IMR-90 (cell line): ENCODE measurements at regions not wholly inside any gene's neighbourhood (a gene's known extent, or its start where the extent isn't known, plus 50 kb on each side); places are given as distances from the start of the nearest gene placed in this dataset.

ENCODE experiments used
- ATAC-seq: fragments of 200-7000 bp; cut with Tn5 transposase; 2 replicates; pipeline ENCODE4 v1.9.1; 2020; ENCODE audit warnings: low read depth, mild to moderate bottlenecking, moderate library complexity
- BruUV-seq: library from RNA; stranded (reverse); fragments of 400-500 nt; replicated peaks from 2 replicates; lab custom pipeline; 2021; lab: Mats Ljungman, UMichigan
- CTCF ChIA-PET: fragments of 300-600 bp; formaldehyde crosslinking; extraction: SDS; loops from one replicate; lab custom pipeline; 2021; ENCODE audit warnings: antibody characterized with exemption; lab: Yijun Ruan, JAX
- POLR2A ChIA-PET: fragments of 300-600 bp; sonication (Branson Sonifier 250); formaldehyde crosslinking; loops from one replicate; lab custom pipeline; 2022; ENCODE audit warnings: antibody characterized with exemption; ENCODE audit not compliant: unreplicated experiment; lab: Charles Lee
- DNase-seq: peaks from one replicate; pipeline ENCODE4 v3.0.0; 2013
- H2AFZ ChIP-seq: replicated peaks from 2 replicates; pipeline ENCODE3; 2013; ENCODE audit warnings: low read length, mild to moderate bottlenecking; ENCODE audit not compliant: poor library complexity
- H2AK5ac ChIP-seq: 2 replicates; pipeline ENCODE4 v1.6.1; 2013; ENCODE audit warnings: low read depth, low read length, inconsistent platforms
- H2AK9ac ChIP-seq: replicated peaks from 2 replicates; pipeline ENCODE3; 2013; ENCODE audit warnings: mild to moderate bottlenecking, low read depth, low read length, moderate library complexity; ENCODE audit not compliant: poor library complexity
- H2BK120ac ChIP-seq: 2 replicates; pipeline ENCODE4 v1.6.1; 2013; ENCODE audit warnings: low read depth, low read length, inconsistent platforms
- H2BK15ac ChIP-seq: 3 replicates; pipeline ENCODE4 v1.6.1; 2013; ENCODE audit warnings: low read depth, low read length, inconsistent platforms
- H2BK20ac ChIP-seq: 2 replicates; pipeline ENCODE4 v1.6.1; 2013; ENCODE audit warnings: low read depth, mild to moderate bottlenecking, inconsistent platforms, low read length, moderate library complexity
- H2BK5ac ChIP-seq: 2 replicates; pipeline ENCODE4 v1.6.1; 2013; ENCODE audit warnings: mild to moderate bottlenecking, low read depth, low read length, inconsistent platforms; ENCODE audit not compliant: poor library complexity, severe bottlenecking
- H3K14ac ChIP-seq: replicated peaks from 2 replicates; pipeline ENCODE4 v1.6.1; 2013; ENCODE audit warnings: low read depth, low read length, inconsistent platforms
- H3K18ac ChIP-seq: 2 replicates; pipeline ENCODE4 v1.6.1; 2013; ENCODE audit warnings: low read depth, low read length, control low read depth
- H3K23ac ChIP-seq: 2 replicates; pipeline ENCODE4 v1.6.1; 2013; ENCODE audit warnings: low read depth, low read length, inconsistent platforms
- H3K27ac ChIP-seq: 2 replicates; pipeline ENCODE4 v1.5.1; 2013; ENCODE audit warnings: mild to moderate bottlenecking, control low read depth, low read length; ENCODE audit not compliant: insufficient read depth
- H3K27me3 ChIP-seq: 2 replicates; pipeline ENCODE4 v1.6.1; 2013; ENCODE audit warnings: low read length; ENCODE audit not compliant: control insufficient read depth, insufficient read depth
- H3K36me3 ChIP-seq: 2 replicates; pipeline ENCODE4 v1.6.1; 2013; ENCODE audit warnings: low read length, mixed read lengths; ENCODE audit not compliant: control insufficient read depth, insufficient read depth
- H3K4ac ChIP-seq: 2 replicates; pipeline ENCODE4 v1.6.1; 2013; ENCODE audit warnings: low read depth, low read length, inconsistent platforms
- H3K4me1 ChIP-seq: 2 replicates; pipeline ENCODE4 v1.6.1; 2013; ENCODE audit warnings: low read length, mixed read lengths; ENCODE audit not compliant: control insufficient read depth, insufficient read depth
- H3K4me2 ChIP-seq: 2 replicates; pipeline ENCODE4 v1.6.1; 2013; ENCODE audit warnings: low read depth, mild to moderate bottlenecking, control low read depth, low read length, moderate library complexity
- H3K4me3 ChIP-seq: 2 replicates; pipeline ENCODE4 v1.5.1; 2013; ENCODE audit warnings: low read depth, mild to moderate bottlenecking, control low read depth, low read length, moderate library complexity; ENCODE audit not compliant: insufficient read depth
- H3K56ac ChIP-seq: 2 replicates; pipeline ENCODE4 v1.6.1; 2013; ENCODE audit warnings: low read length, inconsistent platforms; ENCODE audit not compliant: insufficient read depth; ENCODE audit errors: extremely low read depth
- H3K79me1 ChIP-seq, 2 experiments: 2 replicates each; pipeline ENCODE4 v1.6.1; 2013; ENCODE audit warnings: low read length in 2 of 2, inconsistent platforms in 1 of 2, low read depth in 1 of 2
- H3K9ac ChIP-seq: 2 replicates; pipeline ENCODE4 v1.6.1; 2013; ENCODE audit warnings: low read depth, low read length, control low read depth
- H3K9me1 ChIP-seq: 2 replicates; pipeline ENCODE4 v1.6.1; 2013; ENCODE audit warnings: low read length, inconsistent platforms; ENCODE audit not compliant: insufficient read depth
- H3K9me3 ChIP-seq: 2 replicates; pipeline ENCODE4 v1.6.1; 2013; ENCODE audit warnings: low read length; ENCODE audit not compliant: control insufficient read depth, insufficient read depth
- H4K20me1 ChIP-seq: 2 replicates; pipeline ENCODE4 v1.6.1; 2013; ENCODE audit warnings: low read length, inconsistent platforms; ENCODE audit not compliant: insufficient read depth
- H4K5ac ChIP-seq: 2 replicates; pipeline ENCODE4 v1.6.1; 2013; ENCODE audit warnings: mild to moderate bottlenecking, low read depth, low read length, control low read depth
- H4K8ac ChIP-seq, 2 experiments: 2 replicates each; pipeline ENCODE4 v1.6.1; 2013; ENCODE audit warnings: low read depth in 2 of 2, low read length in 2 of 2, control low read depth in 1 of 2, inconsistent platforms in 1 of 2
- H4K91ac ChIP-seq: 2 replicates; pipeline ENCODE4 v1.6.1; 2013; ENCODE audit warnings: low read depth, low read length, inconsistent platforms; ENCODE audit not compliant: insufficient read depth
- CEBPB ChIP-seq: IDR thresholded peaks from 2 replicates; pipeline ENCODE4 v1.6.1; 2012; ENCODE audit warnings: low read depth, low read length, improper control_type of control experiment
- MXI1 ChIP-seq: IDR thresholded peaks from 2 replicates; pipeline ENCODE4 v1.6.1; 2012; ENCODE audit warnings: low read depth, mild to moderate bottlenecking, low read length, moderate library complexity, borderline replicate concordance
- WGBS, 2 experiments: methylation state at CpG; one replicate each; pipeline versions ENCODE4 v1.1.5 to v1.1.7; 2013; ENCODE audit warnings: missing lambda C conversion rate in 2 of 2; ENCODE audit not compliant: insufficient read length in 1 of 2; ENCODE audit errors: extremely low coverage in 2 of 2; 5-methylcytosine and 5-hydroxymethylcytosine counted together
- dilution Hi-C: fragments of 300-500 bp; cut with HindIII; formaldehyde crosslinking; loops from one replicate; pipeline ENCODE4 v1.14.3; 2018; ENCODE audit warnings: low sequenced_read_pairs; ENCODE audit not compliant: unreplicated experiment
- in situ Hi-C: fragments of 300-500 bp; cut with MboI; formaldehyde crosslinking; loops from 3 replicates; pipeline ENCODE4 v1.14.3; 2019; ENCODE audit warnings: low sequenced_read_pairs, inconsistent platforms, mixed read lengths
- intact Hi-C: fragments of 100-400 bp; cut with micrococcal nuclease; formaldehyde crosslinking; loops from 2 replicates; pipeline ENCODE4 v1.10.0; 2022

DNA sequence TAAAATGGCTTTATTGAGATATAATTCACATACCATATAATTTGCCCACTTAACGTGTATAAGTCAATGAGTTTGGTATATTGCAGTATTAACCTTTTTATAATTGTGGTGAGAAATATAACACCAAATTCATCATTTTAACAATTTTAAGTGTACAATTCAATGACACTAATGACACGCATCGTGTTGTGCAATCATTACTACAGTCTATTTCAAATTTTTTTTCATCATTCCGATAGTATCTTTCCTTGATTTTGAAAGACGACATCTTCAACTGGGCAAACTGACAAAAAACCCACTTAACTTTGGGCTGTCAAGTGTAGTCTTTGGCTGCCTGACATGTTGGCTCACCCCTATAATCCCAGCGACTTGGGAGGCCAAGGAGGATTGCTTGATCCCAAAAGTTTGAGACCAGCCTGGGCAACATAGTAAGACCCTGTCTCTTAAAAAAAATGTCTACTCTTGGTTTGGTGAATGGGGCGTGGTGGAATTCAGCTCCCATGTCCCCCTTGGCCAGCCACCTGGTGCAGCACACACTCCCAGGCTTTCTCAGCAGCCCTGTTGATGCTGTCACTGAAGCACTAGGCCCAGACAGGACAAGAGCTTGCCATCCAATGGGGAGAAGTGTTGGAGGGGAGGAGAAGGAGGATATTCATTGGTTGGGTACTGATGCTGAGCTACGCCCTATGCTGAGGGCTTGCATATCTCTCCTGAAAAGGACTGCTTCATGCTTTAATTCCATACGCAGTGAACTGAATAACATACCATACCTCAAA lies 150.5 kb downstream of the CD83 start:
- Histone ChIP-seq H3K27me3 (peaks cover 5% of the 10 kb centered on the region), H3K4ac (no peak overlapping the region), H3K9ac (no peak overlapping the region), H3K18ac (no peak overlapping the region), H3K4me2 (no peak overlapping the region), H3K4me1 (peaks cover 4% of the 10 kb centered on the region; the same call in 1 of the 2 replicates), H3K4me3 (no peak overlapping the region), H2AFZ (no peak overlapping the region), H4K91ac (no peak overlapping the region), H2BK15ac (no peak overlapping the region), H2AK9ac (no peak overlapping the region), H3K23ac (no peak overlapping the region), H3K14ac (no peak overlapping the region), H4K5ac (no peak overlapping the region), H3K79me1 (no peaks in the 10 kb centered on the region), H2BK5ac (no peak overlapping the region), H2AK5ac (no peak overlapping the region), H3K9me3 (peaks cover 16% of the 10 kb centered on the region), H3K9me1 (no peaks in the 10 kb centered on the region), H2BK20ac (no peak overlapping the region), H3K27ac (no peak overlapping the region), H2BK120ac (no peak overlapping the region), H3K56ac (0 out of 2 replicates have a peak overlapping the region, but pooled peaks have one; percentile 21), H4K8ac (no peak overlapping the region), H3K36me3 (no peaks in the 10 kb centered on the region), H4K20me1 (no peaks in the 10 kb centered on the region)
- intact Hi-C loops: no loop called here
- no peak for ATAC-seq
- TF ChIP-seq MXI1: no peak
- TF ChIP-seq CEBPB: peak; percentile 75
- dilution Hi-C loops: no loop called here
- 83% methylated on average over 1 of the region's 9 CpGs; no CpG with 5 or more reads in 1 of the 2 experiments for WGBS, 2 experiments
- ChIA-PET CTCF (no interaction called here), POLR2A (no interaction called here)
- no TSS peak for BruUV-seq
- no peak for DNase-seq
- in situ Hi-C loops: no loop called here
